Panc1 (cell line): ENCODE measurements at regions not wholly inside any gene's neighbourhood (a gene's known extent, or its start where the extent isn't known, plus 50 kb on each side); places are given as distances from the start of the nearest gene placed in this dataset.

Experiments
- ATAC-seq: fragments of 200-7000 bp; cut with Tn5 transposase; 2 replicates; pipeline ENCODE4 v1.9.1; 2020; ENCODE audit warnings: mild to moderate bottlenecking, moderate library complexity
- BruUV-seq: library from RNA; stranded (reverse); fragments of 400-500 nt; replicated peaks from 2 replicates; lab custom pipeline; 2021; lab: Mats Ljungman, UMichigan
- CTCF ChIA-PET: fragments of 300-600 bp; sonication (Branson Sonifier 250); formaldehyde crosslinking; loops from one replicate; lab custom pipeline; 2022; ENCODE audit warnings: antibody characterized with exemption; lab: Charles Lee
- POLR2A ChIA-PET: fragments of 300-600 bp; sonication (Branson Sonifier 250); formaldehyde crosslinking; loops from one replicate; lab custom pipeline; 2022; ENCODE audit warnings: antibody characterized with exemption; lab: Charles Lee
- DNase-seq: peaks from one replicate; pipeline ENCODE4 v3.0.0-alpha.2; 2010; ENCODE audit warnings: low read depth, low spot score
- H3K27ac ChIP-seq: 2 replicates; pipeline ENCODE4 v1.5.1; 2011; ENCODE audit warnings: mild to moderate bottlenecking, low read length, inconsistent platforms
- H3K27me3 ChIP-seq: fragments of 200-500 bp; sonication (Bioruptor generic); 2 replicates; pipeline ENCODE4 v1.6.0; 2014; ENCODE audit warnings: low read length, inconsistent platforms; ENCODE audit not compliant: control insufficient read depth, insufficient read depth
- H3K36me3 ChIP-seq: fragments of 200-500 bp; sonication (Bioruptor generic); 2 replicates; pipeline ENCODE4 v1.5.1; 2014; ENCODE audit warnings: inconsistent platforms, mild to moderate bottlenecking, low read length, moderate library complexity; ENCODE audit not compliant: control insufficient read depth, insufficient read depth
- H3K4me1 ChIP-seq: 2 replicates; pipeline ENCODE4 v1.5.1; 2011; ENCODE audit warnings: inconsistent platforms, mild to moderate bottlenecking, low read length, moderate library complexity; ENCODE audit not compliant: control insufficient read depth, insufficient read depth
- H3K4me3 ChIP-seq, 2 experiments: 2 replicates each; pipeline ENCODE4 v1.5.1; 2011 to 2012; ENCODE audit warnings: low read depth in 2 of 2, low read length in 2 of 2, mild to moderate bottlenecking in 2 of 2, inconsistent platforms in 1 of 2, moderate library complexity in 1 of 2
- H3K9me3 ChIP-seq: fragments of 200-500 bp; sonication (Bioruptor generic); 2 replicates; pipeline ENCODE4 v1.5.1; 2014; ENCODE audit warnings: low read depth, mild to moderate bottlenecking, inconsistent platforms, low read length, moderate library complexity; ENCODE audit not compliant: control insufficient read depth, insufficient read depth
- CTCF ChIP-seq: fragments of 450-650 bp; IDR thresholded peaks from 2 replicates; pipeline ENCODE4 v1.5.1; 2017; ENCODE audit warnings: mild to moderate bottlenecking
- POLR2AphosphoS5 ChIP-seq: IDR thresholded peaks from 2 replicates; pipeline ENCODE4 v1.6.1; 2012; ENCODE audit warnings: mild to moderate bottlenecking, low read depth, low read length, moderate library complexity
- REST ChIP-seq, 2 experiments: IDR thresholded peaks; 2 replicates each; pipeline ENCODE4 v1.6.1; 2011 to 2012; ENCODE audit warnings: low read depth in 2 of 2, control low read depth in 1 of 2, low read length in 1 of 2, mild to moderate bottlenecking in 1 of 2, moderate library complexity in 1 of 2; ENCODE audit not compliant: insufficient read depth in 1 of 2
- SIN3A ChIP-seq: IDR thresholded peaks from 2 replicates; pipeline ENCODE4 v1.6.1; 2012; ENCODE audit warnings: low read depth, mild to moderate bottlenecking, low read length, moderate library complexity, borderline replicate concordance; ENCODE audit not compliant: insufficient read depth
- TCF7L2 ChIP-seq: IDR thresholded peaks from 2 replicates; pipeline ENCODE4 v1.6.1; 2011; ENCODE audit warnings: mild to moderate bottlenecking, low read depth, low read length, inconsistent platforms
- in situ Hi-C: cut with HindIII; loops from 2 replicates; pipeline ENCODE4 v1.10.0; 2016; ENCODE audit warnings: low sequenced_read_pairs, low pct_unique_long_range_greater_than_20kb
- intact Hi-C: fragments of 100-400 bp; cut with micrococcal nuclease; formaldehyde crosslinking; loops from one replicate; pipeline ENCODE4 v1.10.0; 2022; ENCODE audit not compliant: unreplicated experiment

GRCh38 chr2:239801404-239802184, 223.5 kb downstream of the NDUFA10 start:
- Histone ChIP-seq H3K27ac (no peak overlapping the region), H3K36me3 (no peaks in the 10 kb centered on the region), H3K4me3 (no peak overlapping the region), H3K9me3 (no peaks in the 10 kb centered on the region), H3K4me1 (no peaks in the 10 kb centered on the region), H3K27me3 (0 out of 2 replicates have a peak, but pooled peaks cover 2% of the 10 kb centered on the region)
- ATAC-seq (no peak), DNase-seq (no peak)
- intact Hi-C loops (no loop called here), in situ Hi-C loops (no loop called here)
- BruUV-seq = no TSS peak
- TF ChIP-seq POLR2AphosphoS5 (no peak), REST (IDR thresholded peaks at IDR 0.05; ENCODE audit: insufficient read depth in 1 of 2, low read depth in 2 of 2, low read length in 1 of 2) (no peak), TCF7L2 (no peak), CTCF (no peak), SIN3A (no peak)
- POLR2A ChIA-PET = no interaction called here
- CTCF ChIA-PET = no interaction called here

GRCh38 chr2:239800785-239801386, 224.3 kb downstream of the NDUFA10 start:
- POLR2A ChIA-PET = no interaction called here
- Histone ChIP-seq H3K36me3 (no peaks in the 10 kb centered on the region), H3K9me3 (no peaks in the 10 kb centered on the region), H3K27me3 (0 out of 2 replicates have a peak, but pooled peaks cover 2% of the 10 kb centered on the region), H3K4me1 (no peaks in the 10 kb centered on the region), H3K27ac (no peak overlapping the region), H3K4me3 (no peak overlapping the region)
- CTCF ChIA-PET = no interaction called here
- in situ Hi-C loops = no loop called here
- DNase-seq (no peak), ATAC-seq (no peak)
- no TSS peak for BruUV-seq
- TF ChIP-seq REST (IDR thresholded peaks at IDR 0.05; ENCODE audit: insufficient read depth in 1 of 2, low read depth in 2 of 2, low read length in 1 of 2) = no peak
- TF ChIP-seq POLR2AphosphoS5 = no peak
- no peak for TF ChIP-seq CTCF
- no peak for TF ChIP-seq TCF7L2
- TF ChIP-seq SIN3A = no peak
- intact Hi-C loops = no loop called here
